A673 (cell line): ENCODE measurements at regions not wholly inside any gene's neighbourhood (a gene's known extent, or its start where the extent isn't known, plus 50 kb on each side); places are given as distances from the start of the nearest gene placed in this dataset.

Source experiments
- BruUV-seq: library from RNA; stranded (reverse); fragments of 400-500 nt; replicated peaks from 2 replicates; lab custom pipeline; 2021; lab: Mats Ljungman, UMichigan
- CTCF ChIA-PET: fragments of 300-600 bp; sonication (Branson Sonifier 250); formaldehyde crosslinking; loops from one replicate; lab custom pipeline; 2022; ENCODE audit warnings: antibody characterized with exemption; lab: Charles Lee
- POLR2A ChIA-PET: fragments of 300-600 bp; sonication (Branson Sonifier 250); formaldehyde crosslinking; loops from one replicate; lab custom pipeline; 2022; ENCODE audit warnings: antibody characterized with exemption; ENCODE audit not compliant: low non-redundant PET; lab: Charles Lee
- DNase-seq: peaks from one replicate; pipeline ENCODE4 v3.0.0-alpha.2; 2015; ENCODE audit warnings: low spot score
- H3K27ac ChIP-seq: fragments of 200-600 bp; sonication (generic); 2 replicates; pipeline ENCODE4 v1.5.1; 2016; ENCODE audit warnings: mixed run types, low read depth, mild to moderate bottlenecking, mixed read lengths, antibody characterized with exemption, low read length; ENCODE audit not compliant: poor library complexity, severe bottlenecking
- H3K27me3 ChIP-seq: fragments of 200-600 bp; sonication (generic); replicated peaks from 2 replicates; pipeline ENCODE4 v1.6.1; 2017; ENCODE audit warnings: mixed run types, low read depth, mild to moderate bottlenecking, mixed read lengths, antibody characterized with exemption, low read length; ENCODE audit not compliant: insufficient read depth, poor library complexity
- H3K36me3 ChIP-seq: fragments of 200-600 bp; sonication (generic); 2 replicates; pipeline ENCODE4 v1.6.1; 2016; ENCODE audit warnings: mixed run types, mild to moderate bottlenecking, mixed read lengths, antibody characterized with exemption, low read length; ENCODE audit not compliant: insufficient read depth, poor library complexity, severe bottlenecking
- H3K4me1 ChIP-seq: fragments of 200-600 bp; sonication (generic); 2 replicates; pipeline ENCODE4 v1.6.1; 2017; ENCODE audit warnings: mixed run types, mild to moderate bottlenecking, mixed read lengths, antibody characterized with exemption, low read length; ENCODE audit not compliant: insufficient read depth, poor library complexity, severe bottlenecking
- H3K4me3 ChIP-seq: fragments of 200-600 bp; sonication (generic); 2 replicates; pipeline ENCODE4 v1.5.1; 2016; ENCODE audit warnings: low read depth, mixed run types, mild to moderate bottlenecking, mixed read lengths, low read length; ENCODE audit not compliant: poor library complexity, severe bottlenecking
- H3K9me3 ChIP-seq: fragments of 200-600 bp; sonication (generic); 2 replicates; pipeline ENCODE4 v1.6.1; 2016; ENCODE audit warnings: mixed run types, low read depth, mild to moderate bottlenecking, mixed read lengths, antibody characterized with exemption, low read length; ENCODE audit not compliant: poor library complexity, severe bottlenecking
- EZH2 ChIP-seq: fragments of 200-600 bp; sonication (generic); IDR thresholded peaks from 2 replicates; pipeline ENCODE4 v1.6.1; 2017; ENCODE audit warnings: borderline replicate concordance, low read depth, mild to moderate bottlenecking, mixed read lengths, antibody characterized with exemption, low read length; ENCODE audit not compliant: poor library complexity, severe bottlenecking
- intact Hi-C: fragments of 100-400 bp; cut with micrococcal nuclease; formaldehyde crosslinking; loops from one replicate; pipeline ENCODE4 v1.10.0; 2022; ENCODE audit not compliant: unreplicated experiment
- TF ChIP-seq, protein P1 (sequence below): fragments of 300-800, 200-600 bp; sonication (generic); conservative IDR thresholded peaks from 2 replicates; pipeline ENCODE4 v1.5.1; 2017; ENCODE audit warnings: low read depth, mild to moderate bottlenecking, antibody characterized with exemption, low read length, moderate library complexity, mixed read lengths

DNA sequence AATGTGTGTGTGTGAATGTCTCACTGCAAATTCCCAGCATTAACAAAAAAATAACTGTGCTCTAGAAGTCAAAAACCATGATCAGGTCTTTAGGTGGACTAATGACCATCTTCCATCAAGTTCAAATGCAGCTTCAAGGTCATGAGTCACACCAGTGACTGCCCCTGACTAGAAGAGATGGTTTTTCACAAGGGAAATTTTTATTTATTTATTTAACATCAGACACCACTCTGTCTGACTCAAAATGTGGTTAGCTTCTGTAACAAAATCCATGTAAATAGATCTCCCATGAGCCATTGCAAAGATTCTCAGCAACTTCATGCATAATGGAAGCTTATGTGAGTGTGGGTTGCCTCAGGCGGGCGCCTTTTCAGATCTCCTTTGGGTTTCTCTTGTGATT, 219.2 kb downstream of the KIT start:
- TF ChIP-seq EZH2 = no peak
- TF ChIP-seq, protein P1, sequence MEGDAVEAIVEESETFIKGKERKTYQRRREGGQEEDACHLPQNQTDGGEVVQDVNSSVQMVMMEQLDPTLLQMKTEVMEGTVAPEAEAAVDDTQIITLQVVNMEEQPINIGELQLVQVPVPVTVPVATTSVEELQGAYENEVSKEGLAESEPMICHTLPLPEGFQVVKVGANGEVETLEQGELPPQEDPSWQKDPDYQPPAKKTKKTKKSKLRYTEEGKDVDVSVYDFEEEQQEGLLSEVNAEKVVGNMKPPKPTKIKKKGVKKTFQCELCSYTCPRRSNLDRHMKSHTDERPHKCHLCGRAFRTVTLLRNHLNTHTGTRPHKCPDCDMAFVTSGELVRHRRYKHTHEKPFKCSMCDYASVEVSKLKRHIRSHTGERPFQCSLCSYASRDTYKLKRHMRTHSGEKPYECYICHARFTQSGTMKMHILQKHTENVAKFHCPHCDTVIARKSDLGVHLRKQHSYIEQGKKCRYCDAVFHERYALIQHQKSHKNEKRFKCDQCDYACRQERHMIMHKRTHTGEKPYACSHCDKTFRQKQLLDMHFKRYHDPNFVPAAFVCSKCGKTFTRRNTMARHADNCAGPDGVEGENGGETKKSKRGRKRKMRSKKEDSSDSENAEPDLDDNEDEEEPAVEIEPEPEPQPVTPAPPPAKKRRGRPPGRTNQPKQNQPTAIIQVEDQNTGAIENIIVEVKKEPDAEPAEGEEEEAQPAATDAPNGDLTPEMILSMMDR = no peak
- no peaks in the 10 kb centered on the region for H3K27me3 ChIP-seq
- H3K36me3 ChIP-seq = no peaks in the 10 kb centered on the region
- no peaks in the 10 kb centered on the region for H3K4me1 ChIP-seq
- intact Hi-C loops = no loop called here
- DNase-seq = no peak
- no TSS peak for BruUV-seq
- ChIA-PET POLR2A (no interaction called here), CTCF (no interaction called here)
- H3K27ac ChIP-seq = no peak overlapping the region
- no peaks in the 10 kb centered on the region for H3K9me3 ChIP-seq
- no peak overlapping the region for H3K4me3 ChIP-seq

DNA sequence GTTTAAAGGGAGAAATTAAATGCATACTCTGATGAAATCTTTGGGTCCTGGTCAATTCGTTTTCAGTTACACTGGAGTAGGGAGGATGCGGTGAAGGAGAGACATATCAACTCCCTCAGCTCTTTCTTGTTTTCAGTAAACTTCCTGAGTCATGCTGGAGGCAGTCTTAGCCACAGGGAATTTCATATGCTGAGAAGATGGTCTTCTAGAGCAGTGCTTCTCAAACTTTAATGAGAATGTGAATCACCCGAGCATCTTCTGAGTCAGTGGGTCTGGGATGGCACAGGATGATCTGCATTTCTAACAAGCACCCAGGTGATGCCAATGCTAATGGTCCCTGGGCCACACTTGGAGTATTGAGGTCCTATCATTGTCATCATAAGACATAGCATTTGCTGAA, 214.5 kb downstream of the KIT start:
- Histone ChIP-seq H3K4me3 (no peak overlapping the region), H3K4me1 (no peaks in the 10 kb centered on the region), H3K9me3 (no peaks in the 10 kb centered on the region), H3K27ac (no peak overlapping the region), H3K36me3 (no peaks in the 10 kb centered on the region), H3K27me3 (no peaks in the 10 kb centered on the region)
- intact Hi-C loops = no loop called here
- no peak for DNase-seq
- TF ChIP-seq, protein P1 = no peak
- TF ChIP-seq EZH2 = no peak
- CTCF ChIA-PET = no interaction called here
- POLR2A ChIA-PET = no interaction called here
- no TSS peak for BruUV-seq

DNA sequence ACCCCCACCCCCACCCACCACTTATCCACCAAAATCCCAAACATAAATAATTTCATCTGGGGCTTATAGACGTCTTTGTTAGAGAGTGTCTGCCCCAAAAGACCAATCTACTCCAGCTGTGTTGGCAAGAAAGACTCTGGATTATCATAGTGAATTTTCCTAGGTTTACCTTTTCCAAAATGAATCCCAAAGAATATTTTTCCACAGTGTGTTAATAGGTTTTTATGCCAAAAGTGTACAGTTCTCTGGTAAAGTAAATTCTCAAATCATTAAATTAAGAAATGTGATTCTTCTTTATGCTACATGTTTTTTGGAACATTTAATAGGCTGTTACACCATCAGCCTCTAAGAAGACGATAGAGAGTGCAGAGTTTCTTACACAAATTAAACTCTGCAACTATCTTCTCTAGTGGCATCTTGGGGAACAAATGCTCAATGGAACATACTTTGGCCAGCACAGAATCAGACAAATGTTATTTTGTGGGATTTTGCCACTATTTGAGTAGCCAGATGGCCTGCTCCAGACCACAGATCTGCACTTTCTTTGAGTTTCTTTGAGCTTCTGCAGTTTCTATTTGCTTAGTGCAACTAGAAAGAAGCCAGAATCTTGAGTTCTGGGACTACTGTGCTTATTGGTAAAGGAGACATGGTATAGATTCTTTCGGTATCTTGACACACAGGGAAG, 206.0 kb downstream of the KIT start:
- no peak for DNase-seq
- H3K4me1 ChIP-seq = no peaks in the 10 kb centered on the region
- no TSS peak for BruUV-seq
- POLR2A ChIA-PET = no interaction called here
- no peak overlapping the region for H3K27ac ChIP-seq
- intact Hi-C loops = no loop called here
- no peaks in the 10 kb centered on the region for H3K36me3 ChIP-seq
- H3K27me3 ChIP-seq = no peaks in the 10 kb centered on the region
- no peak overlapping the region for H3K4me3 ChIP-seq
- CTCF ChIA-PET = no interaction called here
- TF ChIP-seq EZH2 = no peak
- TF ChIP-seq, protein P1 = no peak
- H3K9me3 ChIP-seq = no peaks in the 10 kb centered on the region
